HepG2 (cell line): ENCODE measurements at regions not wholly inside any gene's neighbourhood (a gene's known extent, or its start where the extent isn't known, plus 50 kb on each side); places are given as distances from the start of the nearest gene placed in this dataset.

ENCODE experiments used
- CREB1 ChIP-seq, 2 experiments: fragments of 450-650 bp in 1 of 2; IDR thresholded peaks; 2 replicates each; pipeline ENCODE4 v1.6.1; 2016 to 2017; ENCODE audit warnings: control low read depth in 1 of 2, mild to moderate bottlenecking in 1 of 2, missing compliant biosample characterization in 1 of 2, missing genetic modification characterization in 1 of 2
- EZH2 ChIP-seq: conservative IDR thresholded peaks from 2 replicates; pipeline ENCODE4 v1.6.1; 2012; ENCODE audit warnings: mild to moderate bottlenecking, low read depth, low read length, moderate library complexity
- ISL2 ChIP-seq: sonication (generic); formaldehyde crosslinking; IDR thresholded peaks from 2 replicates; pipeline ENCODE4 v1.5.0; 2020; ENCODE audit warnings: missing genetic modification reagents
- JUN ChIP-seq: sonication (generic); formaldehyde crosslinking; IDR thresholded peaks from 2 replicates; pipeline ENCODE4 v1.4.0; 2020; ENCODE audit warnings: mild to moderate bottlenecking, missing genetic modification reagents
- NFATC3 ChIP-seq: sonication (generic); formaldehyde crosslinking; IDR thresholded peaks from 2 replicates; pipeline ENCODE4 v1.5.1; 2020; ENCODE audit warnings: mild to moderate bottlenecking, missing genetic modification reagents
- PBX2 ChIP-seq: IDR thresholded peaks from 2 replicates; pipeline ENCODE4 v1.6.1; 2016; ENCODE audit warnings: control low read depth
- ZNF24 ChIP-seq: fragments of 450-650 bp; IDR thresholded peaks from 2 replicates; pipeline ENCODE4 v1.6.1; 2017; ENCODE audit warnings: antibody characterized with exemption, mild to moderate bottlenecking
- TF ChIP-seq, protein P1 (sequence below): sonication (generic); formaldehyde crosslinking; IDR thresholded peaks from 2 replicates; pipeline ENCODE4 v1.4.0; 2020; ENCODE audit warnings: missing genetic modification reagents

- TF ChIP-seq ZNF24 (no peak), NFATC3 (no peak), EZH2 (no peak), ISL2 (CRISPR knock-in tag) (no peak), JUN (CRISPR knock-in tag) (no peak), PBX2 (no peak), CREB1 (IDR thresholded peaks at IDR 0.05) (no peak), CREB1 (CRISPR knock-in tag; IDR thresholded peaks at IDR 0.05) (no peak)
- TF ChIP-seq, protein P1, sequence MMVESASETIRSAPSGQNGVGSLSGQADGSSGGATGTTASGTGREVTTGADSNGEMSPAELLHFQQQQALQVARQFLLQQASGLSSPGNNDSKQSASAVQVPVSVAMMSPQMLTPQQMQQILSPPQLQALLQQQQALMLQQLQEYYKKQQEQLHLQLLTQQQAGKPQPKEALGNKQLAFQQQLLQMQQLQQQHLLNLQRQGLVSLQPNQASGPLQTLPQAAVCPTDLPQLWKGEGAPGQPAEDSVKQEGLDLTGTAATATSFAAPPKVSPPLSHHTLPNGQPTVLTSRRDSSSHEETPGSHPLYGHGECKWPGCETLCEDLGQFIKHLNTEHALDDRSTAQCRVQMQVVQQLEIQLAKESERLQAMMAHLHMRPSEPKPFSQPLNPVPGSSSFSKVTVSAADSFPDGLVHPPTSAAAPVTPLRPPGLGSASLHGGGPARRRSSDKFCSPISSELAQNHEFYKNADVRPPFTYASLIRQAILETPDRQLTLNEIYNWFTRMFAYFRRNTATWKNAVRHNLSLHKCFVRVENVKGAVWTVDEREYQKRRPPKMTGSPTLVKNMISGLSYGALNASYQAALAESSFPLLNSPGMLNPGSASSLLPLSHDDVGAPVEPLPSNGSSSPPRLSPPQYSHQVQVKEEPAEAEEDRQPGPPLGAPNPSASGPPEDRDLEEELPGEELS (CRISPR knock-in tag), result no peak
These were observed 177.8 kb downstream of the ST6GAL2 start for GRCh38 chr2:106708209-106708608.
